Psoas muscle (tissue), 7 donors: ENCODE measurements at regions not wholly inside any gene's neighbourhood (a gene's known extent, or its start where the extent isn't known, plus 50 kb on each side); places are given as distances from the start of the nearest gene placed in this dataset.
"Not testable (repeated sequence)": the region's sequence is repeated elsewhere in the genome, so short reads cannot be mapped to it uniquely, and the experiment has no call there.

Source experiments
- ATAC-seq, 4 donors: fragments of 200-7000 bp; cut with Tn5 transposase; one replicate each; pipeline ENCODE4 v1.9.1; 2020; ENCODE audit warnings: moderate library complexity in 3 of 4, mild to moderate bottlenecking in 2 of 4
- DNase-seq, 2 donors: peaks; one replicate each; pipeline ENCODE4 v3.0.0-alpha.2; 2020
- H3K27ac ChIP-seq: fragments of 200-600 bp; one replicate; pipeline ENCODE4 v1.8.0; 2022
- H3K27me3 ChIP-seq, 3 donors: fragments of 200-600 bp in 1 of 3; one replicate each; pipeline versions ENCODE4 v1.6.1 to v1.8.0; 2013 to 2022; ENCODE audit warnings: low read length in 2 of 3, mild to moderate bottlenecking in 2 of 3, moderate library complexity in 1 of 3; ENCODE audit not compliant: insufficient read depth in 3 of 3
- H3K36me3 ChIP-seq, 2 donors: fragments of 200-600 bp in 1 of 2; one replicate each; pipeline versions ENCODE4 v1.6.1 to v1.8.0; 2013 to 2022; ENCODE audit warnings: low read depth in 1 of 2, mild to moderate bottlenecking in 1 of 2, moderate library complexity in 1 of 2; ENCODE audit not compliant: insufficient read depth in 1 of 2
- H3K4me1 ChIP-seq: fragments of 200-600 bp; one replicate; pipeline ENCODE4 v1.8.0; 2022
- H3K4me3 ChIP-seq: fragments of 200-600 bp; one replicate; pipeline ENCODE4 v1.8.0; 2022; ENCODE audit warnings: mild to moderate bottlenecking
- H3K9me3 ChIP-seq: fragments of 200-600 bp; one replicate; pipeline ENCODE4 v1.8.0; 2022
- WGBS, 3 donors: extraction: QIAGEN DNeasy Blood & Tissue Kit; methylation state at CpG; one replicate each; pipeline versions ENCODE4 v1.1.6 to v1.1.7; 2013; 5-methylcytosine and 5-hydroxymethylcytosine counted together
- intact Hi-C, 2 donors: fragments of 100-400 bp; cut with DNase I; formaldehyde crosslinking; loops; one replicate each; pipeline versions ENCODE4 v1.11.0 to v1.14.2; 2022
- TF ChIP-seq, protein P1 (sequence below): fragments of 200-600 bp; IDR thresholded peaks from one replicate; pipeline ENCODE4 v1.8.0; 2022; ENCODE audit warnings: antibody characterized with exemption
- donor health status: healthy with polysubstance abuse.
- donor health status: DM: no; HTN: no; CAD: no; lungs with moderate emphysema.
- donor health status: Bipolar disorder and iron deficiency.
- donor health status: healthy.
- donor health status: DM: yes; HTN: yes; CAD: no.
- donor health status: DM: no; HTN: no; CAD: no.
- donor health status: DM: yes; HTN: yes; CAD: no.

DNA sequence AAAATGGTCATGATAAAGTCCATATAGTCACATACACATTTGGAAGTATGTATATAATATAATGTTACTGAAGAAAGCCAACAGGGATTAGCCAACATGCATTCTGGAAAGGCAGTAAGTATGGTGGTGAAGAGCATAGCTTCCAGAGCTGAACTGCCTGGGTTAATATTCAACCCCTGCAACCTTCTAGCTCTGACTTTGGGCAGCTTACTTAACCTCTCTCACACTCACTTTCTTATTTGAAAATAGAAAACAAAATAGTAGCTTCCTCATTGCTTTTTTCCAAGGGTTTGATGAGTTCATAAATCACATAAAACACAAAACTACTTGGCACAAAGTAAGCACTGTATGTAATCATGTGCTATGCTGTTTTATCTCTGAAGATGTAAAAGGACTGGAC, 216.4 kb downstream of the CHIC2 start:
- H3K4me1 ChIP-seq = no peaks in the 10 kb centered on the region
- intact Hi-C loops = no loop called here
- DNase-seq = no peak

DNA sequence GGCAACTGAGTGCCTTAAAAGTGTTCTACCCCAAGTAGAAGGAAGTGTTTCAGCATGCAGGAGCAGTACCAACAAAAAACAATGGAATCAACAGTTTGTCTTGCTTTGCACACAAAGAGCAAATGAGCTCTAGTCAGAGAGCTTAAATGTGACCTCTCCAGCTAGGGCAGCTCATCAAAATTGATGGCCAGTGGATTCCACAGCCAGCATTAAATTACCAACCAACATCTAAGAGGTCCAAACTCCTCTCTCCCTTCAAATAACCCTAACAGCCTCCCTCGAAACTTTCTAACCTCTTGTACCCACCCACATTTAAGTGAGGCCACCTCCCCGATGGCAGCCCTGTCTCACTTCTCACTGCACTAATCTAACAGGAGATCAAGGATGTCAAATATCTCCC, 219.9 kb downstream of the CHIC2 start:
- Histone ChIP-seq H3K4me1 (no peaks in the 10 kb centered on the region), H3K9me3 (no peaks in the 10 kb centered on the region), H3K27me3 (no peaks in the 10 kb centered on the region), H3K27ac (no peak overlapping the region), H3K36me3 (no peaks in the 10 kb centered on the region), H3K4me3 (no peak overlapping the region)
- no peak for DNase-seq
- intact Hi-C loops = no loop called here
- ATAC-seq = no peak
- TF ChIP-seq, protein P1, sequence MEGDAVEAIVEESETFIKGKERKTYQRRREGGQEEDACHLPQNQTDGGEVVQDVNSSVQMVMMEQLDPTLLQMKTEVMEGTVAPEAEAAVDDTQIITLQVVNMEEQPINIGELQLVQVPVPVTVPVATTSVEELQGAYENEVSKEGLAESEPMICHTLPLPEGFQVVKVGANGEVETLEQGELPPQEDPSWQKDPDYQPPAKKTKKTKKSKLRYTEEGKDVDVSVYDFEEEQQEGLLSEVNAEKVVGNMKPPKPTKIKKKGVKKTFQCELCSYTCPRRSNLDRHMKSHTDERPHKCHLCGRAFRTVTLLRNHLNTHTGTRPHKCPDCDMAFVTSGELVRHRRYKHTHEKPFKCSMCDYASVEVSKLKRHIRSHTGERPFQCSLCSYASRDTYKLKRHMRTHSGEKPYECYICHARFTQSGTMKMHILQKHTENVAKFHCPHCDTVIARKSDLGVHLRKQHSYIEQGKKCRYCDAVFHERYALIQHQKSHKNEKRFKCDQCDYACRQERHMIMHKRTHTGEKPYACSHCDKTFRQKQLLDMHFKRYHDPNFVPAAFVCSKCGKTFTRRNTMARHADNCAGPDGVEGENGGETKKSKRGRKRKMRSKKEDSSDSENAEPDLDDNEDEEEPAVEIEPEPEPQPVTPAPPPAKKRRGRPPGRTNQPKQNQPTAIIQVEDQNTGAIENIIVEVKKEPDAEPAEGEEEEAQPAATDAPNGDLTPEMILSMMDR = no peak
- WGBS, 3 donors = 50 to 70% (median 65%) methylated on average over 2 of the region's 2 CpGs

More for the DNA sequence above, 216.4 kb downstream of the CHIC2 start:
- no peak overlapping the region for H3K4me3 ChIP-seq
- no peaks in the 10 kb centered on the region for H3K36me3 ChIP-seq
- H3K27ac ChIP-seq = no peak overlapping the region
- TF ChIP-seq, protein P1 = no peak
- no peaks in the 10 kb centered on the region for H3K9me3 ChIP-seq
- H3K27me3 ChIP-seq = no peaks in the 10 kb centered on the region
- no peak for ATAC-seq

DNA sequence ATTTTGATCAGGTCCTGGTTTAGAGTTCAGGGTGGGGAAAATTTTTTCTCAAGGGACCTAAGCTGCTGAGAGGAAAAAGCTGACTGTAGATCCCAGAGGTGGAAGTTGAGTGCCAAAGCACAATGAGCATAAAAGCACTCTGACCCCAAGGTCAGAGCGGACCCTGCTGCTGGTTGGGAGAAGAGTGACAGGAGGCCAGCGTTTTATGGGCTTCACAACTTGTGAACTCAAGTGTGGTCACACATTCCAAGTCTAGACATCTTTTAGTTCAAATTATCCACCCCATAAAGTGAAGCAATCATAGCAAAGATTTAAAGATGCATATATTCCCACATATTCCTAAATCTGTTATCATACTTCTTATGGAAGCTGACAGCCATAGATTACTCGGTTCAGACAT, 220.3 kb downstream of the CHIC2 start:
- intact Hi-C loops = no loop called here
- ATAC-seq (no peak), DNase-seq (no peak)
- H3K27me3 ChIP-seq = no peaks in the 10 kb centered on the region
- TF ChIP-seq, protein P1 = no peak
- H3K36me3 ChIP-seq = no peaks in the 10 kb centered on the region
- no peak overlapping the region for H3K4me3 ChIP-seq
- H3K4me1 ChIP-seq = no peaks in the 10 kb centered on the region
- WGBS, 3 donors = 45 to 57% (median 50%) methylated on average over 3 of the region's 3 CpGs
- no peak overlapping the region for H3K27ac ChIP-seq
- no peaks in the 10 kb centered on the region for H3K9me3 ChIP-seq

DNA sequence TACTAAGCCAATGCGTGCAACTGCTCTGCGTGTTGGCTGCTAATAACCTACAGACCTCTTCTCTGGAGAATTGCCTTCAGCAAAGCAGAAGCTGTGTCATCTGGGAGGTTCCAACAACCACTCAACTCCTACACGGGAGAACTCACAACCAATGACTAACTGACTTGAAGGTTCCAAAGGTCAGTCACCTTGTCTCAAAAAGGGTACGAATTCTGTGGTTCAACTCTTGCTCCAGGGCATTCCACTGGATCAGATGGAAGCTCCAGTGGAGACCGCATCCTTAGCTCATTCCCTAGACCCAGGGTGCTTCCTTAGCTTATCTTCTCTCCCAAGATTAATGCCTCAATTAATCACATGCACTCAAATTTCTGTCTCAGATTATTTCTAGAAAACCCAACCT, 222.7 kb downstream of the CHIC2 start:
- TF ChIP-seq, protein P1 = no peak
- no peaks in the 10 kb centered on the region for H3K4me1 ChIP-seq
- H3K27me3 ChIP-seq = no peaks in the 10 kb centered on the region
- intact Hi-C loops = no loop called here
- 88 to 95% (median 92%) methylated on average over 5 of the region's 5 CpGs for WGBS, 3 donors
- no peak for DNase-seq
- no peak for ATAC-seq
- H3K4me3 ChIP-seq = no peak overlapping the region
- no peak overlapping the region for H3K27ac ChIP-seq
- H3K36me3 ChIP-seq = no peaks in the 10 kb centered on the region
- H3K9me3 ChIP-seq = no peaks in the 10 kb centered on the region

DNA sequence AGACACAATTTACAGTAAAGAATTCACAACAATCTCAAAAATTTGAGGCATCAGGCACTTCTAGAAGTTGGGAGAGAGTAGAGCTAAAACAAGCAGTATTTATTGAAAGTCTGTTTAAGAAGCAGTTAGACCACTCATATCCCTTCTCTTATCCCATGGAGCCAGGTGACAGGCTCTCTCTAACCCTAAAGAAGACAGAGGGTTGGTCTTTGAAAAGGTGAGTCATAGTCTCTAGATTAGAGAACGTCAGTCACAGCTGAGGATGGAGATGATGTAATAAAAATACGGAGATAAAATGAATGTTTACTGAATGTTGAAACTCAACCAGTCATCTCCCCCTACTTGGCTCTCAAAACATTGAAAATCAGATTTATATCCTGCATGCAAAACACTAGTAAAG, 223.8 kb downstream of the CHIC2 start:
- no peak for ATAC-seq

DNA sequence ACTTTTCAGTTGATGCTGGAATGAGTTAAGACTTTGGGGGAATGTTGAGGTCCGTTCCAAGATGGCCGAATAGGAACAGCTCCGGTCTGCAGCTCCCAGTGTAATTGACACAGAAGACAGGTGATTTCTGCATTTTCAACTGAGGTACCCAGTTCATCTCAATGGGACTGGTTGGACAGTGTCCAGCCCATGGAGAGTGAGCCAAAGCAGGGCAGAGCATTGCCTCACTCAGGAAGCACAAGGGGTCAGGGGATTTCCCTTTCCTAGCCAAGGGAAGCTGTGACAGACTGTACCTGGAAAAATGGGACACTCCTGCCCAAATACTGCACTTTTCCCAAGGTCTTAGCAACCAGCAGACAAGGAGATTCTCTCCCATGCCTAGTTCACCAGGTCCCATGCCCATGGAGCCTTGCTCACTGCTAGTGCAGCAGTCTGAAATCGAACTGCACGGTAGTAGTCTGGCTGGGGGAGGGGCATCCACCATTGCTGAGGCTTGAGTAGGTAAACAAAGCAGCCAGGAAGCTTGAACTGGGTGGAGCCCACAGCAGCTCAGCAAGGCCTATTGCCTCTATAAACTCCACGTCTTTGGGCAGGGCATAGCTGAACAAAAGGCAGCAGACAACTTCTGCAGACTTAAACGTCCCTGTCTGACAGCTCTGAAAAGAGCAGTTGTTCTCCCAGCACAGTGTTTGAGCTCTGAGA, 231.0 kb downstream of the CHIC2 start:
- H3K27ac ChIP-seq, H3K27me3 ChIP-seq, intact Hi-C loops, H3K4me1 ChIP-seq, H3K9me3 ChIP-seq, H3K4me3 ChIP-seq, H3K36me3 ChIP-seq, DNase-seq, ATAC-seq: not testable (repeated sequence)
- 70 to 75% (median 73%) methylated on average over 7 of the region's 7 CpGs for WGBS, 3 donors

More for the DNA sequence above, 223.8 kb downstream of the CHIC2 start:
- TF ChIP-seq, protein P1 = no peak
- Histone ChIP-seq H3K27ac (no peak overlapping the region), H3K4me3 (no peak overlapping the region), H3K4me1 (no peaks in the 10 kb centered on the region), H3K27me3 (no peaks in the 10 kb centered on the region), H3K36me3 (no peaks in the 10 kb centered on the region), H3K9me3 (no peaks in the 10 kb centered on the region)
- intact Hi-C loops = no loop called here
- no peak for DNase-seq
- 52 to 60% (median 58%) methylated on average over 2 of the region's 2 CpGs for WGBS, 3 donors
